Limb (tissue), 2 donors: ENCODE measurements at regions not wholly inside any gene's neighbourhood (a gene's known extent, or its start where the extent isn't known, plus 50 kb on each side); places are given as distances from the start of the nearest gene placed in this dataset.
"Not testable (repeated sequence)": the region's sequence is repeated elsewhere in the genome, so short reads cannot be mapped to it uniquely, and the experiment has no call there.

Source experiments
- DNase-seq, 2 donors: peaks; one replicate each; pipeline ENCODE4 v3.0.0-alpha.2; 2016; ENCODE audit errors: extremely low spot score in 2 of 2

- no peak for DNase-seq
These were observed 68.5 kb downstream of the CDC14C start for GRCh38 chr7:48992816-48993215.

GRCh38 chr7:49001610-49002033 is 77.3 kb downstream of the CDC14C start:
- no peak for DNase-seq

GRCh38 chr7:49010717-49011116 is 86.4 kb downstream of the CDC14C start:
- no peak for DNase-seq

- no peak for DNase-seq
These were observed 90.5 kb downstream of the CDC14C start for GRCh38 chr7:49014870-49015269.

GRCh38 chr7:49020145-49020544 is 95.8 kb downstream of the CDC14C start:
- no peak for DNase-seq

- no peak for DNase-seq
These were observed 98.1 kb downstream of the CDC14C start for GRCh38 chr7:49022448-49022847.

- peak in 1 of 2 donors; percentile 30 for DNase-seq
These were observed 99.3 kb downstream of the CDC14C start for GRCh38 chr7:49023345-49024328.

- no peak for DNase-seq
These were observed 105.9 kb downstream of the CDC14C start for GRCh38 chr7:49030221-49030620.

- not testable (repeated sequence) for DNase-seq
These were observed 108.8 kb downstream of the CDC14C start for GRCh38 chr7:49033140-49033539.

GRCh38 chr7:49037346-49038210 is 113.2 kb downstream of the CDC14C start:
- no peak for DNase-seq

GRCh38 chr7:49038821-49039358 is 114.5 kb downstream of the CDC14C start:
- DNase-seq: no peak

GRCh38 chr7:49060743-49061142 is 136.4 kb downstream of the CDC14C start:
- no peak for DNase-seq

GRCh38 chr7:49074538-49074937 is 150.2 kb downstream of the CDC14C start:
- no peak for DNase-seq

GRCh38 chr7:49080896-49081475 is 156.6 kb downstream of the CDC14C start:
- DNase-seq: no peak

GRCh38 chr7:49088017-49088416 is 163.7 kb downstream of the CDC14C start:
- no peak for DNase-seq

- no peak for DNase-seq
These were observed 165.4 kb downstream of the CDC14C start for GRCh38 chr7:49089717-49090116.

GRCh38 chr7:49091089-49091488 is 166.7 kb downstream of the CDC14C start:
- DNase-seq: no peak

GRCh38 chr7:49091519-49091918 is 167.2 kb downstream of the CDC14C start:
- no peak for DNase-seq

GRCh38 chr7:49093218-49093617 is 168.9 kb downstream of the CDC14C start:
- no peak for DNase-seq

GRCh38 chr7:49094866-49095265 is 170.5 kb downstream of the CDC14C start:
- no peak for DNase-seq

- DNase-seq: no peak
These were observed 175.4 kb downstream of the CDC14C start for GRCh38 chr7:49099587-49100326.
